Spleen (tissue), 7 donors: ENCODE measurements at regions not wholly inside any gene's neighbourhood (a gene's known extent, or its start where the extent isn't known, plus 50 kb on each side); places are given as distances from the start of the nearest gene placed in this dataset.

Experiments used
- POLR2A ChIP-seq, 3 donors: fragments of 450-650 bp; IDR thresholded peaks; one replicate each; pipeline ENCODE4 v1.5.1; 2017; ENCODE audit warnings: antibody characterized with exemption in 3 of 3, mild to moderate bottlenecking in 1 of 3
- TF ChIP-seq, protein P1 (sequence below), 11 experiments: fragments of 200-600 bp in 7 of 11; fragments of 450-650 bp in 4 of 11; sonication (generic) in 4 of 11; IDR thresholded peaks in 8 of 11; conservative IDR thresholded peaks in 3 of 11; 1 replicate in 7 of 11; 2 replicates in 4 of 11; pipeline versions ENCODE4 v1.4.0 to v1.8.0; 2016 to 2021; ENCODE audit warnings: antibody characterized with exemption in 11 of 11, inconsistent platforms in 4 of 11, mild to moderate bottlenecking in 1 of 11
- donor health status: DM: no; HTN: no; CAD: no; lungs with moderate emphysema.
- donor health status: DM: no; HTN: no; CAD: no.
- donor health status: DM: no; HTN: no; CAD: no.

DNA sequence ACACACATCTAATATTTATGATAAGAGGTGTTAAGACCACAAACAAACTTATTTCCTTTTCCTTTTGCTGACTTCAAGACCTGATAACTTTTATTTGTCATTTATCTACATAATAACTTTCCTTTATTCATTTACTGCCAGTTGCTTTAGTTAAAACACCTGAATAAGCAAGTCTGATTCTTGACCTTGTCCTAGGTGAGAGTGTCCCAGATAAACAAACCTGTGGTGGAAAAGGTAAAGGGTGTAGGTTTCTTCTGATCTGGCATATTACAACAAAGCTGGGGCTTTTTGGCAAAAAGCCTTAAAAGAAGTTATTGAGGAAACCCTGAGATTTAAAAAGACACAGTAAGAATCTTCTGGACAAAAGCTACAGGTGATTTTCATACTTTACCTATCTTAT is 191.5 kb downstream of the ZBBX start:
- TF ChIP-seq, protein P1, sequence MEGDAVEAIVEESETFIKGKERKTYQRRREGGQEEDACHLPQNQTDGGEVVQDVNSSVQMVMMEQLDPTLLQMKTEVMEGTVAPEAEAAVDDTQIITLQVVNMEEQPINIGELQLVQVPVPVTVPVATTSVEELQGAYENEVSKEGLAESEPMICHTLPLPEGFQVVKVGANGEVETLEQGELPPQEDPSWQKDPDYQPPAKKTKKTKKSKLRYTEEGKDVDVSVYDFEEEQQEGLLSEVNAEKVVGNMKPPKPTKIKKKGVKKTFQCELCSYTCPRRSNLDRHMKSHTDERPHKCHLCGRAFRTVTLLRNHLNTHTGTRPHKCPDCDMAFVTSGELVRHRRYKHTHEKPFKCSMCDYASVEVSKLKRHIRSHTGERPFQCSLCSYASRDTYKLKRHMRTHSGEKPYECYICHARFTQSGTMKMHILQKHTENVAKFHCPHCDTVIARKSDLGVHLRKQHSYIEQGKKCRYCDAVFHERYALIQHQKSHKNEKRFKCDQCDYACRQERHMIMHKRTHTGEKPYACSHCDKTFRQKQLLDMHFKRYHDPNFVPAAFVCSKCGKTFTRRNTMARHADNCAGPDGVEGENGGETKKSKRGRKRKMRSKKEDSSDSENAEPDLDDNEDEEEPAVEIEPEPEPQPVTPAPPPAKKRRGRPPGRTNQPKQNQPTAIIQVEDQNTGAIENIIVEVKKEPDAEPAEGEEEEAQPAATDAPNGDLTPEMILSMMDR (IDR thresholded peaks at IDR 0.05 in 8 of 11, conservative IDR thresholded peaks at IDR 0.05 in 3 of 11): no peak
- no peak for TF ChIP-seq POLR2A (IDR thresholded peaks at IDR 0.05)
